AG09309 (cell line): ENCODE measurements at regions not wholly inside any gene's neighbourhood (a gene's known extent, or its start where the extent isn't known, plus 50 kb on each side); places are given as distances from the start of the nearest gene placed in this dataset.

Experiments
- DNase-seq: peaks from one replicate; pipeline ENCODE4 v3.0.0-alpha.2; 2010; ENCODE audit warnings: low read depth
- H3K4me3 ChIP-seq: 2 replicates; pipeline ENCODE4 v1.5.1; 2011; ENCODE audit warnings: mild to moderate bottlenecking, low read depth, low read length, moderate library complexity; ENCODE audit not compliant: control insufficient read depth
- TF ChIP-seq, protein P1 (sequence below): IDR thresholded peaks from 2 replicates; pipeline ENCODE4 v1.5.1; 2011; ENCODE audit warnings: mild to moderate bottlenecking, low read depth, low read length, inconsistent platforms; ENCODE audit not compliant: insufficient read depth, control insufficient read depth; ENCODE audit errors: missing control alignments

DNA sequence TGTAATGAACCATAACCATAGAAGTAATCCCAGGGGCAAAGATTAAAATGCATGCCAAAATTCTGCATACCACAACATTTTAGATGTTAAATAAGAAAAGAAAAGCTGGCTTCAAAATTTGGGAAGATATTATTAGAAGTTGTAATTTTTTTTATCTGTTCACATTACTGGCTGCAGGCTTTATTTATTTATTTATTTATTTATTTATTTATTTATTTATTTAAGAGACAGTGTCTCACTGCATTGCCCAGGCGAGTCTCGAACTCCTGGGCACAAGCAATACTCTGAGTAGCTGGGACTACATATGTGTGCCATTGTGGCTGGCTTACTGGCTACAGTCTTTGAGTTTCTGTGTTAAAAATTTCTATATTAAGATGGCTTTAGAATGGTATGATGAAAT lies 66.5 kb upstream of the PNPT1 start:
- DNase-seq: no peak
- TF ChIP-seq, protein P1, sequence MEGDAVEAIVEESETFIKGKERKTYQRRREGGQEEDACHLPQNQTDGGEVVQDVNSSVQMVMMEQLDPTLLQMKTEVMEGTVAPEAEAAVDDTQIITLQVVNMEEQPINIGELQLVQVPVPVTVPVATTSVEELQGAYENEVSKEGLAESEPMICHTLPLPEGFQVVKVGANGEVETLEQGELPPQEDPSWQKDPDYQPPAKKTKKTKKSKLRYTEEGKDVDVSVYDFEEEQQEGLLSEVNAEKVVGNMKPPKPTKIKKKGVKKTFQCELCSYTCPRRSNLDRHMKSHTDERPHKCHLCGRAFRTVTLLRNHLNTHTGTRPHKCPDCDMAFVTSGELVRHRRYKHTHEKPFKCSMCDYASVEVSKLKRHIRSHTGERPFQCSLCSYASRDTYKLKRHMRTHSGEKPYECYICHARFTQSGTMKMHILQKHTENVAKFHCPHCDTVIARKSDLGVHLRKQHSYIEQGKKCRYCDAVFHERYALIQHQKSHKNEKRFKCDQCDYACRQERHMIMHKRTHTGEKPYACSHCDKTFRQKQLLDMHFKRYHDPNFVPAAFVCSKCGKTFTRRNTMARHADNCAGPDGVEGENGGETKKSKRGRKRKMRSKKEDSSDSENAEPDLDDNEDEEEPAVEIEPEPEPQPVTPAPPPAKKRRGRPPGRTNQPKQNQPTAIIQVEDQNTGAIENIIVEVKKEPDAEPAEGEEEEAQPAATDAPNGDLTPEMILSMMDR: no peak
- no peak overlapping the region for H3K4me3 ChIP-seq

DNA sequence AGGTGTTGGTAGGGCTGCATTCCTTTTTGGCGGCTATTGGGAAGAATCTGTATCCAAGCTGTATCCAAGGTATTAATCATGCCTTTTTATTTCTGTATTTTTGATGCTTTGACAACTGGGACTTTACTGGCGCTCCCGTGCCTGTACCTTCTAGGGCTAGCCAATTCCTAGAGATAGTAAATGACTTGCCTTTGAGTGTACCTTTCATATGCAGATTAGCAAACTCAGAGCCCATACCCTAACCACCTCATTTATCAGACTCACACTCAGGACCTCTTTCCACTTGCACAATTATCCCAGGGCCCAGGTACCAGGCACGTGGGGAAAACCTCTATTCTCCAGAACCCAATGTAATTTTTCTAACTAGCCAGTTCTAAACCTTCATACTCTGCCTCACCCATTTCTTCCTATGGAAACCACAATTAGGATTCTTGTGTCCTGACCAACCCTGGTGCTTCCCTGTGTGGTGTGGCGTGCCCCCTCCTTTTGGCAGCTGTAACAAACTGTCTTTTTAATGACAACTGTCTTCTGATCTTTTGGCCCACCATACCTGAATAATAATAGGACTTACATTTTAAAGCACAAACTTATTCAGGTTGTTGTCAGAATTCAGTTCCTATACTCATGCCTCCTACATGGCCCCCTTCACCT lies 65.8 kb upstream of the PNPT1 start:
- H3K4me3 ChIP-seq: no peak overlapping the region
- DNase-seq: no peak
- TF ChIP-seq, protein P1: no peak

DNA sequence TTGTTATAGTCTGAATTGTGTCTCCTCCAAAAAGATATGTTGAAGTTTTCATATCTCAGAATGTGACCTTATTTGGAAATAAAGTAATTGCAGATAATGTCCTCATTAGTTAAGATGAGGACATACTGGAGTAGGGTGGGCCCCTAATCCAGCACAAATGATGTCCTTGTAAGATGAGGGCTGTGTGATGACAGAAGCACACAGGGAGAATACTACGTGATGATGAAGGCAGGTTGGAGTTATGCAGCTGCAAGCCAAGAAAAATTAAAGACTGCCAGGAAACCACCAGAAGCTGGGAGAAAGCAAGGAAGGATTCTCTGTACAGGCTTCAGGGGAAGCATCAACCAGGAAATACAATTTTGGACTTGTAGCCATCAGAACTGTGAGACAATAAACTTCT lies 58.3 kb upstream of the PNPT1 start:
- DNase-seq: no peak
- no peak overlapping the region for H3K4me3 ChIP-seq
- TF ChIP-seq, protein P1: no peak

DNA sequence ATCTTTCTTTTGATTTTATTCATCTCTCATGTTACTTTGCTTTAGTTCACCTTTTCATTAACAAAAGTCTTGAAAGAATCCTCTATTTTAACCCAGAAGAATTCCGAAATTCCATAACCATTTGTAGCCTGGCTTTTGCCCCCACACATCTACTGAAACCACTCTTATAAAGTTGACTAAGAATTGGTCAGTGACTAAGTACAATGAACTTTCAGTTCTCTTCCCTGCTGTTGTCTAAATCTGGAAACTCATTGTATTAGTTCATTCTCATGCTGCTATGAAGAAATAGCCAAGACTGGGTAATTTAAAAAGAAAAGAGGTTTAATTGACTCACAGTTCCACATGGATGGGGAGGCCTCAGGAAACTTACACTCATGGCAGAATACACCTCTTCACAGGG lies 49.9 kb upstream of the PNPT1 start:
- peak; percentile 76 for DNase-seq
- TF ChIP-seq, protein P1: no peak
- no peak overlapping the region for H3K4me3 ChIP-seq
